ENCODE measurements at regions not wholly inside any gene's neighbourhood (a gene's known extent, or its start where the extent isn't known, plus 50 kb on each side); places are given as distances from the start of the nearest gene placed in this dataset.

- no peak overlapping the region for H4K8ac ChIP-seq (ENCODE audit: extremely low read depth, insufficient read depth, low read length)
- no peak overlapping the region for H3K18ac ChIP-seq (ENCODE audit: extremely low read depth, low read length)
- no peak overlapping the region for H3K4ac ChIP-seq (replicated peaks; ENCODE audit: insufficient read length, low read depth, low read length)
- H3K79me2 ChIP-seq (ENCODE audit: control insufficient read depth in 1 of 2, insufficient read depth in 2 of 2, low read length in 2 of 2): no peaks in the 10 kb centered on the region
- ChIA-PET CTCF (ENCODE audit: partially characterized antibody) (interaction anchor here (0.8 to 4.5 kb wide), 7 partner anchors 9 to 133 kb away, joined by 3 to 19 read pairs (median 4); no protein-coding TSS in a partner anchor), POLR2A (ENCODE audit: partially characterized antibody) (no interaction called here)
- H3K9me3 ChIP-seq (ENCODE audit: insufficient read depth in 2 of 2, low read depth in 1 of 2, low read length in 1 of 2): peaks cover 7 to 15% of the 10 kb centered on the region in 2 experiments; a peak in 3 of 4 replicates
- H3K27ac ChIP-seq (ENCODE audit: low read depth, low read length): no peak overlapping the region
- no peak overlapping the region for H4K5ac ChIP-seq (ENCODE audit: insufficient read length, low read depth, low read length)
- peaks cover 0 to under 1% (median 0%) of the 10 kb centered on the region in 4 experiments; a peak in 1 of 7 replicates for H3K4me1 ChIP-seq (replicated peaks in 1 of 4; ENCODE audit: control insufficient read depth in 3 of 4, insufficient read depth in 4 of 4, low read length in 3 of 4)
- no peak overlapping the region for H2BK5ac ChIP-seq (ENCODE audit: low read depth, low read length)
- H2AFZ ChIP-seq (ENCODE audit: low read length): no peak overlapping the region
- no peaks in the 10 kb centered on the region for H4K20me1 ChIP-seq (replicated peaks in 1 of 2; ENCODE audit: control insufficient read depth in 1 of 2, insufficient read depth in 2 of 2, low read length in 2 of 2)
- H2BK120ac ChIP-seq (replicated peaks; ENCODE audit: low read depth, low read length): no peak overlapping the region
- H3K23me2 ChIP-seq (ENCODE audit: low read depth, low read length): no peaks in the 10 kb centered on the region
- no peak overlapping the region for H4K91ac ChIP-seq (replicated peaks; ENCODE audit: insufficient read length, low read length)
- no peak overlapping the region for H3K9ac ChIP-seq (replicated peaks in 1 of 4; ENCODE audit: extremely low read depth in 1 of 4, low read depth in 3 of 4, low read length in 3 of 4)
- H2BK15ac ChIP-seq (ENCODE audit: low read length): no peak overlapping the region
- H3K36me3 ChIP-seq (ENCODE audit: control insufficient read depth in 2 of 4, insufficient read depth in 4 of 4, low read length in 3 of 4): peaks cover 0 to 3% (median 1%) of the 10 kb centered on the region in 4 experiments; a peak in 1 of 8 replicates
- FAIRE-seq (no peak), DNase-seq (ENCODE audit: low read depth in 1 of 2, low spot score in 2 of 2) (no peak)
- no peak overlapping the region for H2BK20ac ChIP-seq (ENCODE audit: low read length)
- no peak overlapping the region for H3K14ac ChIP-seq (ENCODE audit: insufficient read length)
- no peak overlapping the region for H3K4me3 ChIP-seq (ENCODE audit: extremely low read depth in 1 of 4, insufficient read depth in 2 of 4, low read depth in 3 of 4, low read length in 4 of 4)
- H3K79me1 ChIP-seq (ENCODE audit: low read depth, low read length): no peaks in the 10 kb centered on the region
- no peak overlapping the region for H3K4me2 ChIP-seq (ENCODE audit: insufficient read depth in 1 of 2, low read depth in 2 of 2, low read length in 2 of 2)
- H3K27me3 ChIP-seq (replicated peaks in 1 of 4; ENCODE audit: control insufficient read depth in 3 of 4, extremely low read depth in 1 of 4, insufficient read depth in 3 of 4, low read length in 3 of 4): no peaks in the 10 kb centered on the region
- H3K23ac ChIP-seq (ENCODE audit: insufficient read length): no peak overlapping the region
- H2AK5ac ChIP-seq (ENCODE audit: low read depth, low read length): no peak overlapping the region
- 84% methylated on average over 3 of the region's 3 CpGs; no CpG with 5 or more reads in 1 of the 2 experiments for WGBS, 2 experiments (ENCODE audit: extremely low coverage in 1 of 2, insufficient coverage in 1 of 2, insufficient read length in 1 of 2, insufficient replicate concordance in 2 of 2, low coverage in 1 of 2, low lambda C conversion rate in 2 of 2, missing lambda C conversion rate in 1 of 2)
- no peak overlapping the region for H3K56ac ChIP-seq (replicated peaks; ENCODE audit: insufficient read length, low read depth, low read length)
- H2BK12ac ChIP-seq (ENCODE audit: low read depth, low read length): no peak overlapping the region
- TF ChIP-seq E2F6 (IDR thresholded peaks at IDR 0.05) (no peak), POLR2A (IDR thresholded peaks at IDR 0.05; ENCODE audit: control extremely low read depth in 1 of 2, low read depth in 2 of 2, low read length in 2 of 2) (no peak), JUND (IDR thresholded peaks at IDR 0.05; ENCODE audit: low read length) (no peak), FOSL1 (IDR thresholded peaks at IDR 0.05; ENCODE audit: insufficient read depth, low read depth, low read length) (no peak), SIX5 (IDR thresholded peaks at IDR 0.05; ENCODE audit: low read depth, low read length) (no peak), SP1 (IDR thresholded peaks at IDR 0.05; ENCODE audit: low read depth, low read length) (no peak), GTF2F1 (IDR thresholded peaks at IDR 0.05; ENCODE audit: borderline replicate concordance, low read depth, low read length) (no peak), BCL11A (IDR thresholded peaks at IDR 0.05; ENCODE audit: low read depth in 2 of 2, low read length in 2 of 2) (no peak), RBBP5 (IDR thresholded peaks at IDR 0.05; ENCODE audit: borderline replicate concordance, low read depth, low read length) (no peak), CTBP2 (IDR thresholded peaks at IDR 0.05; ENCODE audit: borderline replicate concordance, insufficient read depth, insufficient read length, low read length) (no peak), MAFK (IDR thresholded peaks at IDR 0.05; ENCODE audit: low read depth, low read length) (no peak), CHD2 (IDR thresholded peaks at IDR 0.05; ENCODE audit: low read length) (no peak)
Observed at GRCh38 chr9:71614409-71615010, 153.8 kb downstream of the CEMIP2 start.
